Ectodermal cell (in vitro differentiated cells): ENCODE measurements at regions not wholly inside any gene's neighbourhood (a gene's known extent, or its start where the extent isn't known, plus 50 kb on each side); places are given as distances from the start of the nearest gene placed in this dataset.
"Not testable (repeated sequence)": the region's sequence is repeated elsewhere in the genome, so short reads cannot be mapped to it uniquely, and the experiment has no call there.

Experiments used
- H3K27ac ChIP-seq: 2 replicates; pipeline ENCODE4 v1.7.0; 2013; ENCODE audit warnings: mild to moderate bottlenecking, low read depth, low read length; ENCODE audit not compliant: insufficient read depth, poor library complexity, severe bottlenecking
- H3K27me3 ChIP-seq: 2 replicates; pipeline ENCODE4 v1.7.0; 2013; ENCODE audit warnings: mild to moderate bottlenecking, low read length; ENCODE audit not compliant: insufficient read depth, control insufficient read depth, poor library complexity, severe bottlenecking
- H3K36me3 ChIP-seq: one replicate; pipeline ENCODE4 v1.7.0; 2013; ENCODE audit warnings: low read length; ENCODE audit not compliant: control insufficient read depth, insufficient read depth
- H3K4me1 ChIP-seq: one replicate; pipeline ENCODE4 v1.7.0; 2013; ENCODE audit warnings: low read length; ENCODE audit not compliant: control insufficient read depth, insufficient read depth
- H3K4me3 ChIP-seq: 2 replicates; pipeline ENCODE4 v1.7.0; 2013; ENCODE audit warnings: low read depth, low read length, control low read depth; ENCODE audit not compliant: insufficient read depth
- H3K9me3 ChIP-seq: 2 replicates; pipeline ENCODE4 v1.7.0; 2013; ENCODE audit warnings: mild to moderate bottlenecking, low read length, moderate library complexity; ENCODE audit not compliant: control insufficient read depth
- WGBS, 2 experiments: methylation state at CpG; one replicate each; pipeline ENCODE4 v1.1.7; 2013; ENCODE audit warnings: missing lambda C conversion rate in 2 of 2; 5-methylcytosine and 5-hydroxymethylcytosine counted together

DNA sequence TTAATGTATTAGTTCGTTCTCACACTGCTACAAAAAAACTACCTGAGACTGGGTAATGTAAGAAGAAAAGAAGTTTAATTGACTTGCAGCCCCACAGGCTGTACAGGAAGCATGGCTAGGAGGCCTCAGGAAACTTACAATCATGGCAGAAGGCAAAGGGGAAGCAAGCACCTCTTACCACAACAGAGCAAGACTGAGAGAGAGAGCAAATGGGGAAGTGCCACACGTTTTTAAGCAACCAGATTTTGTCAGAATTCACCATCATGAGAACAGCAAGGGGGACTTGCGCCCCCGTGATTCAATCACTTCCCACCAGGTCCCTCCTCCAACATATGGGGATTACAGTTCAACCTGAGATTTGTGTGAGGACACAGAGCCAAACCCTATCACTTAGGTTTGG, 70.8 kb upstream of the SRSF6 start:
- Histone ChIP-seq H3K4me3 (no peak overlapping the region), H3K27ac (no peak overlapping the region), H3K4me1 (no peaks in the 10 kb centered on the region), H3K27me3 (no peaks in the 10 kb centered on the region), H3K9me3 (no peaks in the 10 kb centered on the region), H3K36me3 (no peaks in the 10 kb centered on the region)
- 80 to 90% methylated on average over 4 of the region's 4 CpGs for WGBS, 2 experiments

DNA sequence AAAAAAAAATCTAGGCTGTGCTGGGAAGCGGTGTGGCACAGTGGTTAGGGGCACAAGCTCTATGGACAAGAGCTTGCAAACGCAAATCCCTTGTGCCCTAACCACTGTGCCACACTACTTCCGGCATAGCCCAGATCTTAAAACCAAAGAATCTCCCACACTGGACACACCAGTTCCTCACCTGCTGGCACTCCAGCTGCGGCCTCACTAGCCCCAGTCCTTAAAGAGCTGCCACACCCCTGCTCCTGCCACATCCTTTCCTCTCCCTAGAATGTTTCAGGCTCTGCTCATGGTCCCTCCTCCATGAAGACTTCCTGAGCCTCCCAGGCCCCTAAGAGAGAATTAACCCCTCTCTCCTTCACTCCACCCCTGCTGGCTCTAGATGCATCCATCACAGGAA, 71.8 kb upstream of the SRSF6 start:
- Histone ChIP-seq H3K27me3 (no peaks in the 10 kb centered on the region), H3K4me1 (no peaks in the 10 kb centered on the region), H3K27ac (no peak overlapping the region), H3K36me3 (no peaks in the 10 kb centered on the region), H3K4me3 (no peak overlapping the region), H3K9me3 (no peaks in the 10 kb centered on the region)
- WGBS, 2 experiments = 92% methylated on average over 4 of the region's 4 CpGs

DNA sequence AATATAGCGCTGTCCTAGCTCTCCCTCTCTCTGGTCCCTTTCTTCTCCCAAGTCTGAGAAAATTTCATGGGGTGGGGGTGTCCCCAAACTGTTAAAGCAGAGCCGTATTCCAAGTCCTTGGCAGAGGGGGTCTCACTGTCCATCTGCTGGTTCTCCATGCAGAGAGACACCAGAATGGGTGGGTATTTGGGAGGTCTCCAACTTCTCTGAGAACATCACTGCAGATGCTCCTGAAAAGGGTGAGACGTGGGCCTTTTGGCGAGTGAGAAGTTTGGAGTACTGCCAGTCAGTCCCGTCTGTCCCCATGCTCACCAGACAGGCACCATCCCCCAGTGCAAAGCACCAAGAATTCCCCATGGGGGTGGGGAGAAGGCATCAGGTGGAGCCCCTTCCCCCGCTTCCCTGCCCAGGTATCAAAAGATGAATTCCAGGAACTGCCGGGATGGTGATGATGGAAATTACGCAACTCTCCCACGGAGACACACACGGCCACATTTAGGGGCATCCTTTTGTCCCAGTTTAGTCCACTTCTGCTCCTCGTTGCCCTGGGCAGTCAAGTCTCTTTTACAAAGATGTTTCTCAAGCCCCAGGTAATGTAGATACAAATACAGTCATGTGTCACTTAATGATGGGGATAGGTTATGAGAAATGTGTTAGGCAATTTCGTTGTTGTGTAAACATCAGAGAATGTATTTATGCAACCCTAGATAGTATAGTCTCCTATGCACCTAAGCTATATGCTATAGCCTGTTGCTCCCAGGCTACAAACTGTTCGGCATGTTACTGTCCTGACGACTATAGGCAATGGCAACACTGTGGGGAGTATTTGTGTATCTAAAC, 73.4 kb upstream of the SRSF6 start:
- no peak overlapping the region for H3K4me3 ChIP-seq
- H3K9me3 ChIP-seq = no peaks in the 10 kb centered on the region
- no peaks in the 10 kb centered on the region for H3K27me3 ChIP-seq
- no peaks in the 10 kb centered on the region for H3K4me1 ChIP-seq
- H3K36me3 ChIP-seq = no peaks in the 10 kb centered on the region
- 88 to 91% methylated on average over 14 of the region's 14 CpGs for WGBS, 2 experiments
- H3K27ac ChIP-seq = no peak overlapping the region

DNA sequence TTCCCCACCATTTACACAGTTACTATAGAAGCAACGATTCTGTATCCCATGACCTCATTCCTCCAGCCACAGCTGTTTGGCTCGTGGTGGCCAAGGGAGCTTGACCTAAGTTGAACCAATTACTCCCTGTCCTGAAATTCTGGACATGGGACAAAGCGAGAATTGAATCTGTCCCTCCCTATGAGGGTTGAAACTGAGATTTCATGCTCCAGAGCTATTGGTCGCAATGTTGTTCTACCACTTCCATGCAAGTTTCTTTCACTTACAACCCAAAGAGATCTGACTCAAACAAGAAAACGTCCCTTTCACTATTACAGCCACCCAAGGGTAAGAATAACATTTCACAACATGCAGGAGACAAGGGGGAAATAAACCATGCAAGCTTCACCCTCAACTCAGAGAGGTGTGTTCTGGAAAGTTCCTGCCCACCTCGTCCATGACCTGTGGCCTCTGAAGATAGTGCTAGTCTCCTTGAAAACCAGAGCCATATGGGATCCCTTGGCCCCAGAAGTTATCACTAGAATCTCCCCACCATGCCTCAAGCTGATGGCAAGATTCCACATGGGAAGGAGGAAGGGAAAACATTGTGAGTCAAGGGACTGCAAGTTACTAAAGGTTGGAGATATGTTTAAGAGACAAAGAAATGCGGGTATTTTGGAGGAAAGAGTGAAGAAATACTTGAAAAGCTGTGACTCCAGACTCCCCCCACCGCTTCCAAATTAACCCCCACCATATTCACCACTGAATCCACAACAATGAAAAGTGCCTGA, 74.5 kb upstream of the SRSF6 start:
- no peaks in the 10 kb centered on the region for H3K36me3 ChIP-seq
- no peaks in the 10 kb centered on the region for H3K27me3 ChIP-seq
- no peak overlapping the region for H3K4me3 ChIP-seq
- no peaks in the 10 kb centered on the region for H3K9me3 ChIP-seq
- H3K27ac ChIP-seq = no peak overlapping the region
- 87 to 92% methylated on average over 7 of the region's 8 CpGs for WGBS, 2 experiments
- H3K4me1 ChIP-seq = no peaks in the 10 kb centered on the region

DNA sequence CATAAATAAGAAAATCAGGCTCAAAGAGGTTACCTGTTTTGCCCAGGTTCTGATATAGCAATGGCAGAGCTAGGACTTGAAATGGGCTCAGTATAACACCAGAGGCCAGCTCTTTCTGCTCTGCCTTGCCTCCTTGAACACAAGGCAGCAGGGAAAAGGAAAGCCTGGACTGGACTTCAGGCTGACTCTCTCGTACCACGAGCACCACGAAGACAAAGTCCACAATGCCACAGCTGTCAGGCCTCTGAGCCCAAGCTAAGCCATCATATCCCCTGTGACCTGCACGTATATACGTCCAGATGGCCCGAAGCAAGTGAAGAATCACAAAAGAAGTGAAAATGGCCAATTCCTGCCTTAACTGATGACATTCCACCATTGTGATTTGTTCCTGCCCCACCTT, 75.6 kb upstream of the SRSF6 start:
- not testable (repeated sequence) for H3K4me3 ChIP-seq, H3K36me3 ChIP-seq, H3K9me3 ChIP-seq, H3K27ac ChIP-seq, H3K27me3 ChIP-seq, H3K4me1 ChIP-seq
- 86 to 91% methylated on average over 6 of the region's 6 CpGs for WGBS, 2 experiments

DNA sequence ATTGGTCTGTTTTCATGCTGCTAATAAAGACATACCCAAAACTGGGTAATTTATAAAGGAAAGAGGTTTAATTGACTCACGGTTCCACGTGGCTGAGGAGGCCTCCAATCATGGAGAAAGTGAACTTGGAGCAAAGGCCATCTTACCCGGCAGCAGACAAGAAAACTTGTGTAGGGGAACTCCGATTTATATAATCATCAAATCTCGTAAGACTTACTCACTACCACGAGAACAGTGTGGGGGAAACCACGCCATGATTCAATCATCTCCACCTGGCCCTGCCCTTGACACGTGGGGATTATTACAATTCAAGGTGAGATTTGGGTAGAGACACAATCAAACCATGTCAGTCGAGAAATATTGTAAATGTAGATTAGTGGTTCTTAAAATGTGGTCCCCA, 76.2 kb upstream of the SRSF6 start:
- H3K27ac ChIP-seq, H3K36me3 ChIP-seq, H3K4me3 ChIP-seq, H3K4me1 ChIP-seq, H3K9me3 ChIP-seq, H3K27me3 ChIP-seq: not testable (repeated sequence)
- 91 to 95% methylated on average over 9 of the region's 9 CpGs for WGBS, 2 experiments

DNA sequence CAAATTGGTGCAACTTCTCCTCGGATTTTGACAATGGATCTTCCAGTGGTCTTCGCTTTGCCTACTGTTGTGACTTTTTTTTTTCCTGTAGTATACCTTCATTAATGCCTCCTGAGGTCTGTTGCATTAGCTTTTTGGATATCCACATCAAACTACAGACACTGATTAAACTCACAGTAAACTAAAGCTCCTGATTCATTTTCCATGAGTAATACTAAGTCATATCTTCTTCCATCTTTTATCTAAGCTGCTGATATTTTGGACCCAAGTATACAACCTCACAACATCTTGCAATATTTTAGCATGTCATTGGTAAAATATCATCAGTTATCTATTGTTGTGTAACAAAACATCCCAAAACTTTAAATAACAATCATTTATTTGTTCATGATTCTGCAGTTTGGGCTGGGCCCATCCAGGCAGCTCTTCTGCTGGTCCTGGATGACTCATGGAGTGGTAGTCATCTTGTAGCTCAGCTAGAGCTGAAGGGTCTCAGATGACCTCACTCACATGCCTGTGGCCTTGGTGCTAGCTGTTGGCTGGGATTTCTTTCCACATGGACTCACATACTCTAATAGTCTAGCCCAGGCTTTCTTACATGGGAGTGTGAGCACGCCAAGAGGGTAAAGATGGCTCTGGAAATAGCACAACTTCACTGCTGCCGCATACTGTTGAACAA, 78.3 kb upstream of the SRSF6 start:
- WGBS, 2 experiments = 93 to 95% methylated on average over 4 of the region's 4 CpGs
- H3K4me1 ChIP-seq = no peaks in the 10 kb centered on the region
- H3K9me3 ChIP-seq = no peaks in the 10 kb centered on the region
- no peaks in the 10 kb centered on the region for H3K36me3 ChIP-seq
- H3K27ac ChIP-seq = no peak overlapping the region
- no peaks in the 10 kb centered on the region for H3K27me3 ChIP-seq
- H3K4me3 ChIP-seq = no peak overlapping the region

DNA sequence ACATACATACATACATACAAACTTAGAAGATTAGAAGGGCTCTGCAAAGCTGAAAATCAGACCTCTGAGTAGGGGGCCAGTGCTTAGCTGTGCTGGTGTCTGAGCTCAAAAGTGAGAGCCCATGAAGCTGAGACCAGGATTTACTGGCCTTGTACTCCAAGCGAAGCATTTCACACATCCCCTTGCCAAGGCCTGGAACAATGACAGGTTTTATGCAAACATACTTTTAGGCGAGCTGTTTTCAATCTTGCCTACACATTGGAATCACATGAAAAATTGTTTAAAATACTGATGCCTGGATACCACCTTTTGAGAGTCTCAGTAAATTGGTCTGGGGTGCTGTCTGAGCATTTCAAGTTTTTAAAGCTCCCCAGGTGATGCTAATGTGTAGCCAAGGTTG, 80.9 kb upstream of the SRSF6 start:
- Histone ChIP-seq H3K9me3 (no peaks in the 10 kb centered on the region), H3K27me3 (no peaks in the 10 kb centered on the region), H3K36me3 (no peaks in the 10 kb centered on the region), H3K27ac (no peak overlapping the region), H3K4me3 (no peak overlapping the region), H3K4me1 (no peaks in the 10 kb centered on the region)
- WGBS, 2 experiments = 79 to 87% methylated on average over 2 of the region's 2 CpGs

DNA sequence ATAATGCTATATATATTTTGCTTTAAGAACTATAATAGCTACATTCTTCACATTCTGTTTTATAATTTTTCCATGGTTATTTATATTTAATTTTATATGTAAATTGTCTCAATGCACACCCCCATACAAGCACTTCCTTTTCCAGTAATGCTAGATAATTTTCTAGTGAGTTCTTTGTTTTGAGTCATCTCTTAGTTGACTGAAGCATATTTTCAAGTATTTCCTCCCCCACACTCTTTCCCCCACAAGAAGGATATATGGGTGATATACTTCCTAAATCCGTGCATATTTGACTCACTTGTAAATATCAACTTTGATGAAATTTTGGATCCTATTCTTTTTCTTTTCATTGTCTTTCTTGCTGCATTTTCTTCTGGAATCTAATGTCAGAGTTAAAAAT, 82.1 kb upstream of the SRSF6 start:
- Histone ChIP-seq H3K27ac (no peak overlapping the region), H3K36me3 (no peaks in the 10 kb centered on the region), H3K9me3 (no peaks in the 10 kb centered on the region), H3K4me1 (no peaks in the 10 kb centered on the region), H3K4me3 (no peak overlapping the region), H3K27me3 (no peaks in the 10 kb centered on the region)
- WGBS, 2 experiments = 91% methylated on average over 1 of the region's 1 CpG; no CpG with 5 or more reads in 1 of the 2 experiments

DNA sequence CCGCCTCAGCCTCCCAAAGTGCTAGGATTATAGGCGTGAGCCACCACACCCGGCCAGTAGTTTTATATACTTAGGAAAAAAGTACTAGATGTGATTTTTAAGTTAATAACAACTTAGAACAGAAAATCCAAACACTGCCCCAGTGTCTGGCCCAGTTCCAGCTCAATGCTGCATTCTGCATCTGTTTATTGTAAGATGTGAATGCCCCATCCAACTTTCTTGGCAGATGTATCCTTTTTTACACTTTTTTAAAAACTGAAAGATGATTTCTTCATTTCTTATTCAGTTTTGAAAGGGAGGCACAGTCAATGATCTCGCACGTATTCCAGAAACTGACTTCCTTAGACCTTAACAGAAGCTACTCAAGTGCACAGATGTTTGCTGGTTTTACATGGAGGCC, 85.6 kb upstream of the SRSF6 start:
- H3K9me3 ChIP-seq = no peaks in the 10 kb centered on the region
- H3K4me1 ChIP-seq = no peaks in the 10 kb centered on the region
- H3K36me3 ChIP-seq = no peaks in the 10 kb centered on the region
- H3K4me3 ChIP-seq = no peak overlapping the region
- H3K27ac ChIP-seq = no peak overlapping the region
- no peaks in the 10 kb centered on the region for H3K27me3 ChIP-seq
- WGBS, 2 experiments = 55 to 69% methylated on average over 4 to 5 of the region's 5 CpGs
